ENCODE measurements at regions not wholly inside any gene's neighbourhood (a gene's known extent, or its start where the extent isn't known, plus 50 kb on each side); places are given as distances from the start of the nearest gene placed in this dataset.

DNA sequence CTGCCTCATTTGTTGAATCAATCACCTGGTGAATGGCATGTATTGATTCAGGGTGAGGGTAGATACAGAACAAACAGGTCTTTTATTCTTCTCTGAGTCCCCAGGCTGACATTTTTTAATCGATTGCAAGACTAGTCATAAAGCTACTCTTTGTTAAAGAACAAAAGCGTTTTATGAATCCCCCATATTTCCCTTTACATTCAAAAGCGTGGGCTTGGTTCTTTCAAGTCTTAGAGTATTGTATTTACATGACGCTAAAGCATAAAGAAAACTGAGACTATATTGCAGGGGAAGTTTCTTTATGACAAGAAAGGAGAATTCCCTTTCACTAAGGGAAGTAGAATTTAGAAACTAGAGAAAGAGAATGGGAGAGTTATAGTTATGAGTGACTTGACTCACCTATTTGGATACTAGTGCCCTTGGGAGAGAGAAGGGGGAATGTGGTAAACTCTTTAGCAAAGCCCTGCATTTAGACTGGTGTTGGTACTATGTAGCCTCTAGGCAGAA is 69.3 kb upstream of the PDE5A start:
- no peak overlapping the region for H2AFZ ChIP-seq (ENCODE audit: low read depth, low read length)
- no peak overlapping the region for H3K27ac ChIP-seq (ENCODE audit: insufficient read depth, low read depth, low read length)
- no peak overlapping the region for H3K4me3 ChIP-seq (replicated peaks in 1 of 3; ENCODE audit: insufficient read depth in 1 of 3, low read depth in 1 of 3, low read length in 3 of 3)
- POLR2A ChIA-PET: no interaction called here
- no peaks in the 10 kb centered on the region for H3K36me3 ChIP-seq (ENCODE audit: control insufficient read depth in 2 of 2, extremely low read depth in 1 of 2, insufficient read depth in 2 of 2, low read length in 2 of 2)
- H3K4me2 ChIP-seq (ENCODE audit: insufficient read depth, low read length): no peak overlapping the region
- TF ChIP-seq POLR2A (IDR thresholded peaks at IDR 0.05; ENCODE audit: low read depth, low read length) (no peak), JUN (IDR thresholded peaks at IDR 0.05; ENCODE audit: borderline replicate concordance, insufficient read depth, insufficient read length, low read depth) (no peak), FOS (IDR thresholded peaks at IDR 0.05; ENCODE audit: borderline replicate concordance, insufficient read depth, low read length) (no peak), EZH2 (IDR thresholded peaks at IDR 0.05; ENCODE audit: borderline replicate concordance, low read depth, low read length, severe bottlenecking) (no peak), MYC (IDR thresholded peaks at IDR 0.05; ENCODE audit: low read depth, low read length) (no peak), POLR2AphosphoS5 (IDR thresholded peaks at IDR 0.05; ENCODE audit: insufficient read depth, low read depth, low read length) (no peak), GATA2 (IDR thresholded peaks at IDR 0.05; ENCODE audit: insufficient read depth, insufficient read length, low read depth, low read length) (no peak)
- TF ChIP-seq, protein P1, sequence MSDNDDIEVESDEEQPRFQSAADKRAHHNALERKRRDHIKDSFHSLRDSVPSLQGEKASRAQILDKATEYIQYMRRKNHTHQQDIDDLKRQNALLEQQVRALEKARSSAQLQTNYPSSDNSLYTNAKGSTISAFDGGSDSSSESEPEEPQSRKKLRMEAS (IDR thresholded peaks at IDR 0.05; ENCODE audit: insufficient read depth, insufficient read length): no peak
- TF ChIP-seq, protein P2, sequence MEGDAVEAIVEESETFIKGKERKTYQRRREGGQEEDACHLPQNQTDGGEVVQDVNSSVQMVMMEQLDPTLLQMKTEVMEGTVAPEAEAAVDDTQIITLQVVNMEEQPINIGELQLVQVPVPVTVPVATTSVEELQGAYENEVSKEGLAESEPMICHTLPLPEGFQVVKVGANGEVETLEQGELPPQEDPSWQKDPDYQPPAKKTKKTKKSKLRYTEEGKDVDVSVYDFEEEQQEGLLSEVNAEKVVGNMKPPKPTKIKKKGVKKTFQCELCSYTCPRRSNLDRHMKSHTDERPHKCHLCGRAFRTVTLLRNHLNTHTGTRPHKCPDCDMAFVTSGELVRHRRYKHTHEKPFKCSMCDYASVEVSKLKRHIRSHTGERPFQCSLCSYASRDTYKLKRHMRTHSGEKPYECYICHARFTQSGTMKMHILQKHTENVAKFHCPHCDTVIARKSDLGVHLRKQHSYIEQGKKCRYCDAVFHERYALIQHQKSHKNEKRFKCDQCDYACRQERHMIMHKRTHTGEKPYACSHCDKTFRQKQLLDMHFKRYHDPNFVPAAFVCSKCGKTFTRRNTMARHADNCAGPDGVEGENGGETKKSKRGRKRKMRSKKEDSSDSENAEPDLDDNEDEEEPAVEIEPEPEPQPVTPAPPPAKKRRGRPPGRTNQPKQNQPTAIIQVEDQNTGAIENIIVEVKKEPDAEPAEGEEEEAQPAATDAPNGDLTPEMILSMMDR (IDR thresholded peaks at IDR 0.05; ENCODE audit: extremely low read depth in 1 of 2, insufficient read depth in 1 of 2, low read depth in 1 of 2, low read length in 2 of 2): no peak
- intact Hi-C loops (cut with micrococcal nuclease): no loop called here
- H3K9ac ChIP-seq (replicated peaks; ENCODE audit: extremely low read depth, insufficient read depth, low read length): no peak overlapping the region
- dilution Hi-C loops (cut with MboI; ENCODE audit: extremely low pct_ligation_motif_present, low sequenced_read_pairs): no loop called here
- CTCF ChIA-PET: no interaction called here
- H3K27me3 ChIP-seq (ENCODE audit: control insufficient read depth in 2 of 2, insufficient read depth in 2 of 2, low read length in 2 of 2): peaks cover 0 to 5% of the 10 kb centered on the region in 2 experiments
- FAIRE-seq (no peak), DNase-seq (ENCODE audit: low read depth, low spot score) (no peak)
- H3K9me3 ChIP-seq (replicated peaks; ENCODE audit: control insufficient read depth, insufficient read depth, low read length): no peaks in the 10 kb centered on the region
- no peaks in the 10 kb centered on the region for H4K20me1 ChIP-seq (replicated peaks; ENCODE audit: control insufficient read depth, extremely low read depth, insufficient read depth, low read length)
- H3K79me2 ChIP-seq (ENCODE audit: control insufficient read depth, insufficient read depth, low read length): no peaks in the 10 kb centered on the region
- no peaks in the 10 kb centered on the region for H3K4me1 ChIP-seq (ENCODE audit: control insufficient read depth, extremely low read depth, insufficient read depth, low read length)
- H3K9me1 ChIP-seq (replicated peaks; ENCODE audit: control insufficient read depth, extremely low read depth, insufficient read depth, low read length): no peaks in the 10 kb centered on the region
- no TSS peak for BruUV-seq (replicated peaks)
